ENCODE measurements at regions not wholly inside any gene's neighbourhood (a gene's known extent, or its start where the extent isn't known, plus 50 kb on each side); places are given as distances from the start of the nearest gene placed in this dataset.

- no peak overlapping the region for H3K18ac ChIP-seq (ENCODE audit: low read depth, low read length)
- BruUV-seq (replicated peaks): no TSS peak
- no peaks in the 10 kb centered on the region for H3K36me3 ChIP-seq (ENCODE audit: control insufficient read depth, insufficient read depth, low read length)
- no peak overlapping the region for H3K23ac ChIP-seq (ENCODE audit: low read depth, low read length)
- H4K91ac ChIP-seq (ENCODE audit: insufficient read depth, low read depth, low read length): no peak overlapping the region
- H3K9me1 ChIP-seq (ENCODE audit: insufficient read depth, low read length): no peaks in the 10 kb centered on the region
- no peak for TF ChIP-seq MAZ (IDR thresholded peaks at IDR 0.05; ENCODE audit: borderline replicate concordance, low read depth, low read length)
- H3K9ac ChIP-seq (ENCODE audit: low read depth, low read length): no peak overlapping the region
- no CpG with 5 or more reads among the region's 3 CpGs for WGBS, 2 experiments (ENCODE audit: extremely low coverage in 2 of 2, insufficient read length in 1 of 2)
- H3K56ac ChIP-seq (ENCODE audit: extremely low read depth, insufficient read depth, low read length): no peak overlapping the region
- in situ Hi-C loops (cut with MboI; ENCODE audit: low sequenced_read_pairs) (no loop called here), intact Hi-C loops (cut with micrococcal nuclease) (no loop called here), dilution Hi-C loops (cut with HindIII; ENCODE audit: low sequenced_read_pairs, unreplicated experiment) (no loop called here)
- H3K4me2 ChIP-seq (ENCODE audit: low read depth, low read length): no peak overlapping the region
- H2BK15ac ChIP-seq (ENCODE audit: low read depth, low read length): no peak overlapping the region
- H2BK120ac ChIP-seq (ENCODE audit: low read depth, low read length): no peak overlapping the region
- CTCF ChIA-PET: no interaction called here
- no peak overlapping the region for H3K14ac ChIP-seq (replicated peaks; ENCODE audit: low read depth, low read length)
- no peak overlapping the region for H4K8ac ChIP-seq (ENCODE audit: low read depth in 2 of 2, low read length in 2 of 2)
- peaks cover 2% of the 10 kb centered on the region; the same call in 1 of the 2 replicates for H3K4me1 ChIP-seq (ENCODE audit: control insufficient read depth, insufficient read depth, low read length)
- no peak overlapping the region for H2AK5ac ChIP-seq (ENCODE audit: low read depth, low read length)
- no peak overlapping the region for H4K5ac ChIP-seq (ENCODE audit: low read depth, low read length)
- no peak overlapping the region for H2BK5ac ChIP-seq (ENCODE audit: low read depth, low read length, poor library complexity, severe bottlenecking)
- no peaks in the 10 kb centered on the region for H3K79me1 ChIP-seq (ENCODE audit: low read depth in 1 of 2, low read length in 2 of 2)
- H3K27ac ChIP-seq (ENCODE audit: insufficient read depth, low read length): no peak overlapping the region
- H3K9me3 ChIP-seq (ENCODE audit: control insufficient read depth, insufficient read depth, low read length): no peaks in the 10 kb centered on the region
- H4K20me1 ChIP-seq (ENCODE audit: insufficient read depth, low read length): no peaks in the 10 kb centered on the region
- H3K4me3 ChIP-seq (ENCODE audit: insufficient read depth, low read depth, low read length): no peak overlapping the region
- H3K27me3 ChIP-seq (ENCODE audit: control insufficient read depth, insufficient read depth, low read length): no peaks in the 10 kb centered on the region
- DNase-seq (no peak), ATAC-seq (ENCODE audit: low read depth) (no peak)
- H2AFZ ChIP-seq (replicated peaks; ENCODE audit: low read length, poor library complexity): no peak overlapping the region
- H3K4ac ChIP-seq (ENCODE audit: low read depth, low read length): no peak overlapping the region
- no peak overlapping the region for H2AK9ac ChIP-seq (replicated peaks; ENCODE audit: low read depth, low read length, poor library complexity)
- POLR2A ChIA-PET (ENCODE audit: unreplicated experiment): no interaction called here
- H2BK20ac ChIP-seq (ENCODE audit: low read depth, low read length): no peak overlapping the region
These were observed 233.9 kb downstream of the SAMD5 start for GRCh38 chr6:147742440-147742839.

Measured in IMR-90 (cell line).